Activated gamma-delta T cell (primary cell): ENCODE measurements at regions not wholly inside any gene's neighbourhood (a gene's known extent, or its start where the extent isn't known, plus 50 kb on each side); places are given as distances from the start of the nearest gene placed in this dataset.

Experiments
- DNase-seq: peaks from one replicate; lab custom pipeline; 2025; lab: John Stamatoyannopoulos, UW

GRCh38 chr12:126509572-126509971 is 1444.3 kb downstream of the AACS start:
- DNase-seq: no peak

GRCh38 chr12:126510630-126511029 is 1445.4 kb downstream of the AACS start:
- no peak for DNase-seq

DNA sequence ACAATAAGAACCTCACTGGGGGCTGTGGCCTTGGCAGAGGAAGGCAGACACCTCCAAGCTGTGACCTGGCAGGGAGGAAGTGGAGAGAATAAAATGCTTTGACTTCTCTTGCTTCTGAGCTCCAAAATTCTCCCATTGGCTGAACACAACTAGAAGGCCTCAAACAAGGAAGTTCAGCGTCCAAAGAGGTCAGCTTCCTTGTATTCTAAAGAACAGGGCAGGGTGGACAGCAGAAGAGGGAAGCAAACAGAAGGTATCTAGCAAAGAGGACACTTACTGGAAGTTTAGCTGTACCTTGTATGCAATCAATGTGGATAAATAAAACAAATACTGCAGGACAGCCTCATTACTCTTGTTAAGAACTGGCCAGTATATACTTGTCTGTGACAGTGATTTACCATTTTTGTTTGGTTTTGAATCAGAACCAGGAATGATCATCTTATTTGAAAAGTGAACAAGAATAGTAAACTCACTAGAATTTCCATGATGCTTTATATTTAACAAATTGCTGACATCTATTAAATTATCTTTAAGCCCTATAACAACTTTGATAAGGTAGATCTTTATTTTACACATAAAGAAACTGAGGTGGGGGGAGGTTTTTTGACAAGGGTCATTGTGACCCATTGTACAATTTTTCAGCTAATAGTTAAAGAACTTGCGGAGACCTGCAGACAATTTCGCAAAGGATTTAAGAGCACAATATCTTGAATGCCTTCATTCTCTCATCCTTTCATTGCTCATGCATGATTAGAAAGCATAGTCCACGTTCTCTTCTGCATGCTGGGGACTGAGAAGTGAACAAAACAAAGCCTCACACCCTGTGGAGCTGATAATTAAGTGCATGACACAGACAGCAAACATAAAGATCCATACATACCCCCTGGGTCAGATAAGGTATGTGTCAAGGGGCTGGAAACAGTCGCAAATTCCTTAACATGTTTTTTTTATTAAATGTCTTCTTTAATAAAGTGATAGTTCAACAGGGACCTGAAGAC is 1448.0 kb downstream of the AACS start:
- no peak for DNase-seq

DNA sequence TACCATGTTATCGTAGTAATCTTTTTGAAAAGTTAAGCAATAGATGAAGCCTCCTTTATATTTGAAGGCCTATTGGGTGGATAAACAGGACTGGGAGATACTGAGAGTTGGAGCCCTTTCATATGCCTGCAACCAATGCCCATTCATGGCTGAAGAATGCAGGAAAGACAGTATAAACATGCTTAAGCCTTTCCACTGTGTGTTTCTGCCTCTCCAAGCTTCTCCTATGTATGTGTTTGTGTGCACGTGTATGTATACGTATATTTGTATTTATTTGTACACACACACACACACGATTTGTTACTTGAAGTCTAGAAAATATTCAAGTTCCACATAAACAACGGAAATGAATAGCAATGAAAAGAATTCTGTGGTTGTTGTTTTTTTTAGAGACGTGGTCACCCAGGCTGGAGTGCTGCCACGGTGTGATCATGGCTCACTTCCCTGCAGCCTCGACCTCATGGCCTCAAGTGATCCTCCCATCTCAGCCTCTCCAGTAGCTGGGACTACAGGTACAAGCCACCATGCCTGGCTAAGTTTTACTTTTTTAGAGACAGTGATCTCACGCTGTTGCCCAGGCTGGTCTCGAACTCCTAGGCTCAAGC is 1453.5 kb downstream of the AACS start:
- DNase-seq: no peak

DNA sequence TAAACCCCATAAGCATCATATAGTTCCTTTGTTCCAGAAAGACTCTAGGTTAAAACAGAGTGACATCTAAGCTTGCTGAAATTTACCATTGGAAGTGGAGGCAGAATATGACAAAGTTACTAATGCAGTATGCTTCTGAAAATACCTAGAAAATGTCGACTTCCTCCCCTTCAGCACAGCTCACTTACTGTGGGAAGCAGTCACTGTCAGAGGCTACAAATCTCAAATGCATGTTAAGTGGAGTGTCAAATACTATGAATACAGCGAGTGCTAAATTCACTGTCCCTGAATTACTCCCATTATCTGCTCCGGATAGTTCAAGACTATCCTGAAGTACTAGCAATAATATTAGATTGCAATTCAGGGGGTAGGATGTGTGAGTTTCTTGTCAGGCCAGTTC is 1454.6 kb downstream of the AACS start:
- DNase-seq: no peak

DNA sequence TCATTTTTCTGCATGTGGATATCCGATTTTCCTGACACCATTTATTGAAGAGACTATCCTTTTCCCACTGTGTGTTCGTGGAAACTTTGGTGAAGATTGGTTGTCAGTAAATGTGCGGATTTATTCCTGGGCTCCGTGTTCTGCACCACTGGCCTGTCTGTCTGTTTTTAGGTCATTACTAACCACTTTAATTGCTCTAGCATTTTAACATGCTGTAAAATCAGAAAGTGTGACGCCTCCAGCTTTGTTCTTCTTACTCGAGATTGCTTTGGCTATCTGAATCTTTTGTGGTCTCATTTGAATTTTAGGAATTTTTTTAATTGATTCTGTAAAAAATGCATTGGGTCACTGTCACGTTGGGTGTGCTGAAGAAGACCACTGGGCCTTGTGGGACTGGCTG is 1458.7 kb downstream of the AACS start:
- DNase-seq: no peak

- no peak for DNase-seq
These were observed 1469.3 kb downstream of the AACS start for GRCh38 chr12:126534495-126534894.

- DNase-seq: no peak
These were observed 1469.7 kb downstream of the AACS start for GRCh38 chr12:126534942-126535341.

GRCh38 chr12:126535971-126536370 is 1470.7 kb downstream of the AACS start:
- no peak for DNase-seq

- no peak for DNase-seq
These were observed 1472.8 kb downstream of the AACS start for GRCh38 chr12:126537961-126538530.

DNA sequence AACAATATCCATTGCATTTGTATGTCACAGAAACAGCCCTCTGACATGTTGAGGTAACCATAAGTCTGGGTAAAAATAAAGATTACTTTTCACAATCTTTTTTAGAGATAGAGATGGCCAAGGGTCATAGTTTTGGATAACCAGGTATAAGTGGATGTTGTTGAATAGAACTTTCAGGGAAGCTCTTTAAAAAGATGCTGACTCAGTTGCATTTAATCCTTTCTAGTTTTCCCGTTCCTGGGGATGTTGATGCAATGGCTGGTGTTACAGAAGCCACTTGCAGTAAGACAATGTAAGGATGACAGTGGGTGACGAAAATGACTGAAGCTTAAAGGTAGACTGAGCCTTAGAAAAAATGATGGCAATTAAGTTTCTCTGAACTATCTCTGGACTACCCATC is 1473.7 kb downstream of the AACS start:
- DNase-seq: no peak

DNA sequence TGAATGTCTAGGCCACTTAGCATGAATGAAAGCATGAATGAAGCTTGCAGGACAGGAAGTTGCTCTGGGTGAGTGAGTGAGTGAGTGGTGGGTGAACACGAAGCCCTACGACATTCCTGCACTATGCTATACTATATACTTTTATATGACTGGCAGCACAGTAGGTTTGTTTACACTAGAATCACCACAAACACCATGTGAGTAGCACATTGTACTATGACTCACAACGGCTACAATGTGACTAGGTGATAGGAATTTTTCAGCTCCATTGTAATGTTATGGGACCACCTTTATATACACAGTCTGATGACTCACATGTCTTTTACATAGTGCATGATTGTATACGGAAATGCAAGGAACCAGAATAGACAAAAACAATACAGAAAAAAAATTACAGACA is 1480.2 kb downstream of the AACS start:
- DNase-seq: no peak

- DNase-seq: no peak
These were observed 1482.7 kb downstream of the AACS start for GRCh38 chr12:126547905-126548304.

DNA sequence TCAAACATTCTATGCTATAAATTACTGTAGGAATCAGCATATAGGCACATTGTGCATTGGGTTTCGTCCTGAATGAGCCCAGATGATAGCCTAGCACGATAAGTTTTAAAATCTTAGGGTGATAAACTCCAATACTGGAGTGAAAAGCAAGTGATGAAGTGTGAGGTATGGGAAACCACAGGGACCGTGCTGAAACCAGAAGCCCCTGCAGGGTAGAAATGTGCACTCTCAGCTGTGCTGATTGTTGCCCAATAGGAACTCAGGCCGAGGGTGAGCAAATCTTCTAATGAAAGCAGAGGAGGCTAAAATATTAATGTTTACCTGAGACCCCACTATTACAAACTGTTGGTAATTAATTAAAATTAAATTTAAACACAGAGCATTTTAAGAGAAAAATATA is 1486.6 kb downstream of the AACS start:
- DNase-seq: no peak

DNA sequence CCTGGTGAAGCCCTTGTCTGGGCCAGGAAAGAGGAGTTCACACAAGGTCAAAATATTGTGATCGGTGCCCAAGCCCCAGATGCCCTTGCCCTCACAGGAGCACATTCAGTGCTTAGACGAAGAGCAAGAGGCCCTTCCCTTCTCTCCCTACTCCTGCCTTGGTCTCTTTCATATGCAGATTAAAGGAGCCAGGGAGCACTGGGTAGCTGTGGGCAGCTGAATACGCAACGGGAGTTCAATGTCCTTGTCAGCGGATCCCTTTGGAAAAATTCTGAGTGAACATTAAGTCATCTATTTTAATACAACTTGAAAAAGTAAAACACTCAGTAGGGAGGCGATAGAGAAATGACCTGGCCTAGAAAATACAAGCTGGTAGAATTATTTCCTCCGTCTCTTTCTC is 1489.4 kb downstream of the AACS start:
- no peak for DNase-seq

GRCh38 chr12:126557659-126558058 is 1492.4 kb downstream of the AACS start:
- no peak for DNase-seq

DNA sequence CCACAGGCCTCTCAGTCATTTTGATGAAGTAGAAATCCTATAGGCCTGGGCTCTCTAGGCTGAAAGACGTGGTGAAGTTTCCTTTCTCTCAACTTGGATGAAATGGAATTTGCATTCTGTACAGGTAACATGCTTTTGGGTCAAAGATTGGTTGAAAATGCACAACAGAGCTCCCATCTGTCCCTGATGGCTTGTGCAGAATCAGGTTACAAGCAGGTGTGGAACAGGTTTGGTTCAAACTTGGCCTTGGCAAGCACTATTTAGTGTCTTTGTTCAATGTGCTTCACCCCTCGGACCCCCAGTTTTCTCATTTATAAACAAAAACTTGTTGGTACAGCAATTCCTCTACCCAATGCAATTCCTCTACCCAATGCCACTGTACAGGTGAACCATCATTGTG is 1493.0 kb downstream of the AACS start:
- no peak for DNase-seq

DNA sequence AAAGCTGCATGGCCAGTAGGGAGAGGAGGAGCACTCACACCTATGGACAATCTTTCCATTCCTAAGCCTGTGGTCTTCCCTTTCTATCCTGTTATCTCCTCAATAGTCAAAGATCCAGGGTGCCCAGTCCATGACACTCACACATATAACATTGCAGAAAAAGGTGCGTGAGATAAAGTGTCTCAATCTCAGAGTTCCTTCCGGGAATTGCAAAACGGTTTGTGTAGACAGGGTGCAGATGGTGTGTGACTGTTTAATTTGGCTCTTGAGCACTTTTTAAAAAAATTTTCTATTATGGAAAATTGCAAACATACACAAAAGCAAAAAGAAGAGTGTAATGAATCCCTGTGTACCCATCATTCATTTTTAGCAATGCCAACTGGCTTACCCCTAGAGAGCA is 1493.6 kb downstream of the AACS start:
- no peak for DNase-seq

GRCh38 chr12:126567016-126567415 is 1501.8 kb downstream of the AACS start:
- DNase-seq: no peak

GRCh38 chr12:126569706-126570105 is 1504.5 kb downstream of the AACS start:
- no peak for DNase-seq

- DNase-seq: no peak
These were observed 1505.3 kb downstream of the AACS start for GRCh38 chr12:126570566-126570965.

- no peak for DNase-seq
These were observed 1506.9 kb downstream of the AACS start for GRCh38 chr12:126572170-126572569.

GRCh38 chr12:126581655-126582054 is 1516.4 kb downstream of the AACS start:
- DNase-seq: no peak
